ENCODE measurements at regions not wholly inside any gene's neighbourhood (a gene's known extent, or its start where the extent isn't known, plus 50 kb on each side); places are given as distances from the start of the nearest gene placed in this dataset.

- no peak for DNase-seq
- Histone ChIP-seq H2AFZ (ENCODE audit: low read depth) (no peak overlapping the region), H3K9me2 (no peaks in the 10 kb centered on the region), H3K4me3 (ENCODE audit: low read depth in 2 of 2, low read length in 1 of 2) (no peak overlapping the region), H3K9me3 (no peaks in the 10 kb centered on the region), H3F3A (replicated peaks; ENCODE audit: insufficient read depth) (no peaks in the 10 kb centered on the region), H3K27me3 (ENCODE audit: insufficient read depth) (no peaks in the 10 kb centered on the region), H3K36me3 (replicated peaks in 1 of 2; ENCODE audit: control insufficient read depth in 1 of 2, insufficient read depth in 2 of 2, low read length in 1 of 2) (no peaks in the 10 kb centered on the region), H3K4me1 (ENCODE audit: control insufficient read depth in 1 of 2, insufficient read depth in 2 of 2, low read depth in 1 of 2, low read length in 1 of 2) (peaks cover 0 to 6% of the 10 kb centered on the region in 2 experiments; a peak in 3 of 4 replicates), H3K9ac (no peak overlapping the region), H4K20me1 (ENCODE audit: insufficient read depth) (no peaks in the 10 kb centered on the region), H3K27ac (ENCODE audit: low read depth in 2 of 2, low read length in 1 of 2) (no peak overlapping the region), H3K79me2 (ENCODE audit: insufficient read depth) (no peaks in the 10 kb centered on the region), H3K4me2 (no peak overlapping the region)
- 80% methylated on average over 2 of the region's 2 CpGs for WGBS (ENCODE audit: low lambda C conversion rate)
- POLR2A ChIA-PET, result no interaction called here
- CTCF ChIA-PET, result no interaction called here
- TF ChIP-seq MEF2A (IDR thresholded peaks at IDR 0.05; ENCODE audit: borderline replicate concordance, low read depth) (no peak), IRF3 (IDR thresholded peaks at IDR 0.05; ENCODE audit: low read depth, low read length) (no peak), GATA2 (CRISPR knock-in tag; IDR thresholded peaks at IDR 0.05) (no peak)
Observed at GRCh38 chr3:117817103-117817502, 1107.5 kb downstream of the TUSC7 start.

- no peak for DNase-seq
- Histone ChIP-seq H3K9me3 (no peaks in the 10 kb centered on the region), H4K20me1 (ENCODE audit: insufficient read depth) (no peaks in the 10 kb centered on the region), H3K9me2 (no peaks in the 10 kb centered on the region), H3K79me2 (ENCODE audit: insufficient read depth) (no peaks in the 10 kb centered on the region), H3F3A (replicated peaks; ENCODE audit: insufficient read depth) (no peaks in the 10 kb centered on the region), H3K27ac (ENCODE audit: low read depth in 2 of 2, low read length in 1 of 2) (no peak overlapping the region), H3K36me3 (replicated peaks in 1 of 2; ENCODE audit: control insufficient read depth in 1 of 2, insufficient read depth in 2 of 2, low read length in 1 of 2) (no peaks in the 10 kb centered on the region), H3K9ac (no peak overlapping the region), H2AFZ (ENCODE audit: low read depth) (no peak overlapping the region), H3K4me2 (no peak overlapping the region), H3K27me3 (ENCODE audit: insufficient read depth) (no peaks in the 10 kb centered on the region), H3K4me1 (ENCODE audit: control insufficient read depth in 1 of 2, insufficient read depth in 2 of 2, low read depth in 1 of 2, low read length in 1 of 2) (peaks cover 0 to 6% of the 10 kb centered on the region in 2 experiments; a peak in 3 of 4 replicates), H3K4me3 (ENCODE audit: low read depth in 2 of 2, low read length in 1 of 2) (no peak overlapping the region)
- WGBS (ENCODE audit: low lambda C conversion rate), result 91% methylated on average over 1 of the region's 1 CpG
- ChIA-PET POLR2A (no interaction called here), CTCF (interaction anchor here (1.0 kb wide), 1 partner anchor 14 kb away, joined by 3 read pairs; no protein-coding TSS in a partner anchor)
- no peak for TF ChIP-seq REST (IDR thresholded peaks at IDR 0.05; ENCODE audit: low read depth, low read length)
- TF ChIP-seq RAD21 (IDR thresholded peaks at IDR 0.05; ENCODE audit: low read length), result no peak
- no peak for TF ChIP-seq EZH2phosphoT487 (IDR thresholded peaks at IDR 0.05; ENCODE audit: borderline replicate concordance, low read depth)
- no peak for TF ChIP-seq CHD2 (IDR thresholded peaks at IDR 0.05; ENCODE audit: low read length, partially characterized antibody)
- no peak for TF ChIP-seq ZBTB33 (IDR thresholded peaks at IDR 0.05; ENCODE audit: borderline replicate concordance, low read depth)
- no peak for TF ChIP-seq GATA2 (CRISPR knock-in tag; IDR thresholded peaks at IDR 0.05)
- TF ChIP-seq TCF12 (IDR thresholded peaks at IDR 0.05), result no peak
- no peak for TF ChIP-seq FOSL2 (IDR thresholded peaks at IDR 0.05; ENCODE audit: borderline replicate concordance, low read depth)
- no peak for TF ChIP-seq MEF2A (IDR thresholded peaks at IDR 0.05; ENCODE audit: borderline replicate concordance, low read depth)
- no peak for TF ChIP-seq YY1 (IDR thresholded peaks at IDR 0.05; ENCODE audit: low read depth)
- TF ChIP-seq TEAD4 (IDR thresholded peaks at IDR 0.05; ENCODE audit: borderline replicate concordance, insufficient read depth), result no peak
- no peak for TF ChIP-seq SMC3 (IDR thresholded peaks at IDR 0.05; ENCODE audit: low read depth, low read length)
- no peak for TF ChIP-seq RXRA (IDR thresholded peaks at IDR 0.05; ENCODE audit: borderline replicate concordance, low read depth)
Observed at GRCh38 chr3:117818592-117818991, 1109.0 kb downstream of the TUSC7 start.
